ENCODE measurements at regions not wholly inside any gene's neighbourhood (a gene's known extent, or its start where the extent isn't known, plus 50 kb on each side); places are given as distances from the start of the nearest gene placed in this dataset.
"Not testable (repeated sequence)": the region's sequence is repeated elsewhere in the genome, so short reads cannot be mapped to it uniquely, and the experiment has no call there.

- no peak for ATAC-seq
- DNase-seq, result no peak
- H3K36me3 ChIP-seq, result no peaks in the 10 kb centered on the region
- TF ChIP-seq, protein P1, sequence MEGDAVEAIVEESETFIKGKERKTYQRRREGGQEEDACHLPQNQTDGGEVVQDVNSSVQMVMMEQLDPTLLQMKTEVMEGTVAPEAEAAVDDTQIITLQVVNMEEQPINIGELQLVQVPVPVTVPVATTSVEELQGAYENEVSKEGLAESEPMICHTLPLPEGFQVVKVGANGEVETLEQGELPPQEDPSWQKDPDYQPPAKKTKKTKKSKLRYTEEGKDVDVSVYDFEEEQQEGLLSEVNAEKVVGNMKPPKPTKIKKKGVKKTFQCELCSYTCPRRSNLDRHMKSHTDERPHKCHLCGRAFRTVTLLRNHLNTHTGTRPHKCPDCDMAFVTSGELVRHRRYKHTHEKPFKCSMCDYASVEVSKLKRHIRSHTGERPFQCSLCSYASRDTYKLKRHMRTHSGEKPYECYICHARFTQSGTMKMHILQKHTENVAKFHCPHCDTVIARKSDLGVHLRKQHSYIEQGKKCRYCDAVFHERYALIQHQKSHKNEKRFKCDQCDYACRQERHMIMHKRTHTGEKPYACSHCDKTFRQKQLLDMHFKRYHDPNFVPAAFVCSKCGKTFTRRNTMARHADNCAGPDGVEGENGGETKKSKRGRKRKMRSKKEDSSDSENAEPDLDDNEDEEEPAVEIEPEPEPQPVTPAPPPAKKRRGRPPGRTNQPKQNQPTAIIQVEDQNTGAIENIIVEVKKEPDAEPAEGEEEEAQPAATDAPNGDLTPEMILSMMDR (IDR thresholded peaks at IDR 0.05), result no peak
- H3K27me3 ChIP-seq, result no peaks in the 10 kb centered on the region
- H3K4me3 ChIP-seq, result no peak overlapping the region
- no peak overlapping the region for H3K27ac ChIP-seq
- no peaks in the 10 kb centered on the region for H3K9me3 ChIP-seq
- intact Hi-C loops (cut with DNase I), result no loop called here
- no peaks in the 10 kb centered on the region for H3K4me1 ChIP-seq
These were observed 404.4 kb downstream of the SOCS6 start for GRCh38 chr18:70693246-70693645.

DNA sequence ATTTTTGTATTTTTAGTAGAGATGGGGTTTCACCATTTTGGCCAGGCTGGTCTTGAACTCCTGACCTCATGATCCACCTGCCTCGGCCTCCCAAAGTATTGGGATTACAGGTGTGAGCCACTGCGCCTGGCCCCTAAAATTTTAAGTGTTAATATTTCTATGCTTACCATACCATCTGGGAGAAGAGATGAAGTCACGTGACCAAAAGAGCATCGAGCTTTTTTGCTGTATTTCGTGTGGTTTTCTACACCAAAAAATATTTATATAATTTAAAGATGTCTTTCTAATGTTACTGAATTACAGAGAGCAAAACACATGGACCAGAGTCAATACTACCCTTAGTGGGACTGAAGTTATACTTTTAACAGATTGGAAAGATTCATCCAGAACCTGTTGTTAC is 400.9 kb downstream of the SOCS6 start:
- H3K9me3 ChIP-seq; H3K27ac ChIP-seq; H3K4me1 ChIP-seq; intact Hi-C loops (cut with DNase I); H3K27me3 ChIP-seq; H3K4me3 ChIP-seq; H3K36me3 ChIP-seq; DNase-seq; ATAC-seq: not testable (repeated sequence)

GRCh38 chr18:70688286-70688685 is 399.4 kb downstream of the SOCS6 start:
- DNase-seq, result no peak
- H3K27ac ChIP-seq, result no peak overlapping the region
- intact Hi-C loops (cut with DNase I), result no loop called here
- no peaks in the 10 kb centered on the region for H3K27me3 ChIP-seq
- TF ChIP-seq, protein P1 (IDR thresholded peaks at IDR 0.05), result no peak
- ATAC-seq, result no peak
- H3K4me1 ChIP-seq, result no peaks in the 10 kb centered on the region
- H3K9me3 ChIP-seq, result peaks cover 0 to 3% of the 10 kb centered on the region in 2 donors
- H3K36me3 ChIP-seq, result no peaks in the 10 kb centered on the region
- H3K4me3 ChIP-seq, result no peak overlapping the region

DNA sequence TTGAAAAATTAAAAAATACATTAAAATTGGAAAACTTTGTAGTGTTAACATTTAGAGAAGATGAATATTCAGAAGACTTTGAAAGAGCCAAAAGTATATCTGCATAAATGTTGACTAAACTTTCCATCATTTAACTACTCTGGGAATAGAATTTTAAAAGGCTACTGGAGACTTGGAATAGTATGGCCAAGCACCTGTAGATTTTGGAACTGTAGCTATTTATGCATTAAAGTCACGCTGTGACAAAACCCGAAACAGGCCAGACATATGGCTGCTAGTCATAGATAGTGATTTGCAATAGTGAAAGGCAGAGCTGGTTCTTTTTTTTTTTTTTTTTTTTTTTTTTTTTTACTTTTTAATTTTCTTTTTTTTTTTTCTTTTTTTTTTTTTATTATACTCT is 396.0 kb downstream of the SOCS6 start:
- no peak for ATAC-seq
- Histone ChIP-seq H3K4me1 (no peaks in the 10 kb centered on the region), H3K4me3 (no peak overlapping the region), H3K9me3 (peaks cover 0 to 3% of the 10 kb centered on the region in 2 donors), H3K27ac (no peak overlapping the region), H3K36me3 (no peaks in the 10 kb centered on the region), H3K27me3 (no peaks in the 10 kb centered on the region)
- TF ChIP-seq, protein P1 (IDR thresholded peaks at IDR 0.05), result no peak
- DNase-seq, result no peak
- intact Hi-C loops (cut with DNase I), result no loop called here

GRCh38 chr18:70683263-70683662 is 394.4 kb downstream of the SOCS6 start:
- intact Hi-C loops (cut with DNase I), result no loop called here
- TF ChIP-seq, protein P1 (IDR thresholded peaks at IDR 0.05), result no peak
- H3K4me3 ChIP-seq, result no peak overlapping the region
- DNase-seq, result no peak
- H3K9me3 ChIP-seq, result peaks cover 0 to 3% of the 10 kb centered on the region in 2 donors
- H3K27ac ChIP-seq, result no peak overlapping the region
- no peaks in the 10 kb centered on the region for H3K36me3 ChIP-seq
- ATAC-seq, result no peak
- no peaks in the 10 kb centered on the region for H3K4me1 ChIP-seq
- H3K27me3 ChIP-seq, result no peaks in the 10 kb centered on the region

- H3K27me3 ChIP-seq, result no peaks in the 10 kb centered on the region
- TF ChIP-seq, protein P1 (IDR thresholded peaks at IDR 0.05), result no peak
- intact Hi-C loops (cut with DNase I), result no loop called here
These were observed 386.1 kb downstream of the SOCS6 start for GRCh38 chr18:70674896-70675295.

More at GRCh38 chr18:70674896-70675295, 386.1 kb downstream of the SOCS6 start:
- Histone ChIP-seq H3K36me3 (no peaks in the 10 kb centered on the region), H3K27ac (no peak overlapping the region), H3K4me3 (no peak overlapping the region), H3K9me3 (peaks cover 0 to 3% of the 10 kb centered on the region in 2 donors), H3K4me1 (no peaks in the 10 kb centered on the region)
- no peak for ATAC-seq
- DNase-seq, result no peak

Measured in left lung (tissue), 4 donors.